Astrocyte (in vitro differentiated cells and primary cell): ENCODE measurements at regions not wholly inside any gene's neighbourhood (a gene's known extent, or its start where the extent isn't known, plus 50 kb on each side); places are given as distances from the start of the nearest gene placed in this dataset.

ENCODE experiments used
- EZH2 ChIP-seq: IDR thresholded peaks from 2 replicates; pipeline ENCODE4 v1.6.1; 2012; ENCODE audit warnings: mild to moderate bottlenecking, low read length, inconsistent platforms; ENCODE audit not compliant: insufficient read depth
- TF ChIP-seq, protein P1 (sequence below): IDR thresholded peaks from 2 replicates; pipeline ENCODE4 v1.5.1; 2011; ENCODE audit warnings: low read depth, mild to moderate bottlenecking, inconsistent platforms, low read length, moderate library complexity; ENCODE audit not compliant: insufficient read depth

DNA sequence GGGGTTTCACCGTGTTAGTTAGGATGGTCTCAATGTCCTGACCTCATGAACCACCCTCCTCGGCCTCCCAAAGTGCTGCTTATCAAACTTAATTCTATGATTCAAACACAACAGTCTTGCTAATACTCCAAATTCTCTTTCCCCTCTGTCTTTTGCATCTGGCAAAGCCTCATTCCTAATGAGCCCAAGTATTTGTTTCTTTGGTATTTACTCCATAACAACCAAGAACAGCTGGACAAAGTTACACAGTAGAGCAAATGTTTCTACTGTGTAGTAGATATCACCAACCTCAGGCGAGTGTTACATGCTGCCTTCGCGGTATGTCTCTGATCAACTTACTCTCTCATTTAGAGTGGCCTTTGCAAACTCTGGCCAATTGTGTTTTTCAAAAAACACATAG, 195.8 kb upstream of the KCNN2 start:
- TF ChIP-seq, protein P1, sequence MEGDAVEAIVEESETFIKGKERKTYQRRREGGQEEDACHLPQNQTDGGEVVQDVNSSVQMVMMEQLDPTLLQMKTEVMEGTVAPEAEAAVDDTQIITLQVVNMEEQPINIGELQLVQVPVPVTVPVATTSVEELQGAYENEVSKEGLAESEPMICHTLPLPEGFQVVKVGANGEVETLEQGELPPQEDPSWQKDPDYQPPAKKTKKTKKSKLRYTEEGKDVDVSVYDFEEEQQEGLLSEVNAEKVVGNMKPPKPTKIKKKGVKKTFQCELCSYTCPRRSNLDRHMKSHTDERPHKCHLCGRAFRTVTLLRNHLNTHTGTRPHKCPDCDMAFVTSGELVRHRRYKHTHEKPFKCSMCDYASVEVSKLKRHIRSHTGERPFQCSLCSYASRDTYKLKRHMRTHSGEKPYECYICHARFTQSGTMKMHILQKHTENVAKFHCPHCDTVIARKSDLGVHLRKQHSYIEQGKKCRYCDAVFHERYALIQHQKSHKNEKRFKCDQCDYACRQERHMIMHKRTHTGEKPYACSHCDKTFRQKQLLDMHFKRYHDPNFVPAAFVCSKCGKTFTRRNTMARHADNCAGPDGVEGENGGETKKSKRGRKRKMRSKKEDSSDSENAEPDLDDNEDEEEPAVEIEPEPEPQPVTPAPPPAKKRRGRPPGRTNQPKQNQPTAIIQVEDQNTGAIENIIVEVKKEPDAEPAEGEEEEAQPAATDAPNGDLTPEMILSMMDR, result no peak
- no peak for TF ChIP-seq EZH2
